COLO829 (cell line): ENCODE measurements at regions not wholly inside any gene's neighbourhood (a gene's known extent, or its start where the extent isn't known, plus 50 kb on each side); places are given as distances from the start of the nearest gene placed in this dataset.

Source experiments
- DNase-seq: peaks from one replicate; pipeline ENCODE4 v3.0.0; 2012; ENCODE audit warnings: low spot score

- DNase-seq = no peak
Measured at GRCh38 chr5:125384071-125384470, 637.6 kb upstream of the ZNF608 start.

- DNase-seq = no peak
Measured at GRCh38 chr5:125390326-125390725, 643.9 kb upstream of the ZNF608 start.

- DNase-seq = no peak
Measured at GRCh38 chr5:125393221-125393815, 646.9 kb upstream of the ZNF608 start.

- no peak for DNase-seq
Measured at GRCh38 chr5:125394661-125395280, 648.3 kb upstream of the ZNF608 start.

- DNase-seq = no peak
Measured at GRCh38 chr5:125396462-125396861, 650.0 kb upstream of the ZNF608 start.

- DNase-seq = no peak
Measured at GRCh38 chr5:125398466-125398865, 652.0 kb upstream of the ZNF608 start.

- no peak for DNase-seq
Measured at GRCh38 chr5:125399885-125400284, 653.4 kb upstream of the ZNF608 start.

- no peak for DNase-seq
Measured at GRCh38 chr5:125401724-125402622, 655.5 kb upstream of the ZNF608 start.

GRCh38 chr5:125402787-125403186 lies 656.3 kb upstream of the ZNF608 start:
- DNase-seq = no peak

GRCh38 chr5:125404056-125404455 lies 657.6 kb upstream of the ZNF608 start:
- DNase-seq = no peak

GRCh38 chr5:125408448-125409233 lies 662.2 kb upstream of the ZNF608 start:
- peak; percentile 64 for DNase-seq

- DNase-seq = no peak
Measured at GRCh38 chr5:125409234-125409860, 662.9 kb upstream of the ZNF608 start.

GRCh38 chr5:125409861-125410536 lies 663.6 kb upstream of the ZNF608 start:
- no peak for DNase-seq

GRCh38 chr5:125410537-125411070 lies 664.2 kb upstream of the ZNF608 start:
- DNase-seq = no peak

GRCh38 chr5:125411071-125411743 lies 664.8 kb upstream of the ZNF608 start:
- DNase-seq = no peak

GRCh38 chr5:125411744-125412560 lies 665.5 kb upstream of the ZNF608 start:
- DNase-seq = no peak

- DNase-seq = no peak
Measured at GRCh38 chr5:125412561-125413495, 666.4 kb upstream of the ZNF608 start.
